ENCODE measurements at regions not wholly inside any gene's neighbourhood (a gene's known extent, or its start where the extent isn't known, plus 50 kb on each side); places are given as distances from the start of the nearest gene placed in this dataset.

DNA sequence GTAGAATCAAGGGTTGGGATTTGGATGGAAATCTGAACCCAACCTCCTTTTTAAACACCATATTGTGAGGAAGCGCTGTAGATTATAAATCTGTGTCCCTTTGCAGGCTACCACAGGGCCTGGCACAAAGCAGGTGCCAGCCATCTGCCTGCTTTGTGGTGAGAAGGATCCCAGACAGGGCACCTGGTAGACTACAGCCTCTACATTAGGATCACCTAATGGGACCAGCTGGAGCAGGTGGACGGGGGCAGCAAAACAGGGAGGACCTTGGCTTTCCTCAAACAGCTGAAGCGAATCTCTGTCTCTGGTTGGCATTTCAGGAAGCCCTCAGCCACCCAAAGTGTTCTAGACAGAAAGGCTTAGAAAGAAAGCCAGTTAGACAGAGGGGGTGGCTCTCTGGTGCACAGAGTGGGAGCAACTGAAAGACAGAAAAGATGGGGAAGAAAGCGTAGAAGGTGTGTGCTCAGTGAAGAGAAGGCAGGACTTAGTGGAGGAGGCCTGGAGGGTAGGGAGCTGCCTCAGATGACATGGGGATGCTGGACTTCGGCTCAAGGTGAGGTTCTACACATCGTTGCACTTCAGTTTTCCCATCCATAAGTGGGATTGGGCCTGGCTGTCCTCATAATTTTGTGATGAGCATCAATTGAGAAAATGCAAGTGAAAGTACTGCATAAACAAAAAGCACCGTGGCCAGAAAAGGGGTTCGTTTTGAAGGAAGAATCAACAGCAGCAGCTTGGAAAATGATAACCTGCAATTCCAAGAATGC lies 350.8 kb downstream of the CYRIA start:
- DNase-seq = no peak

DNA sequence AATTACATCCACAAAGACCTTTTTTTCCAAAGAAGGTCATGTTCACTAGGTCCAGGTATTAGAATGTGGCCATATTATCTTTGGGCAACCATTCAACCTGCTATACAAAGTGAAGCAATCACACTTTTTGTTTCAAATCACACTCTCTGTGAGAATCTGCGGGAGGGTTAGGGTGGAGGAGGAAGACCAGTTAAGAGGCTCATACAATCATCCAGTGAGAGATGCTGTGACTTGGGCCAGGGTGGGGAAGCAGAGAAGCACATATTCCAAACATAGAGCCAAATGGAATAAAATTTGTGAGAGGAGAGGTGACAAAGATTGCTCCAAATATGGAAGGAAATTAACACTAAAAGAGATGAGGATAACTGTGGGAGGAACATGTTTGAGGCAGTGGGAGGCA lies 351.6 kb downstream of the CYRIA start:
- no peak for DNase-seq

DNA sequence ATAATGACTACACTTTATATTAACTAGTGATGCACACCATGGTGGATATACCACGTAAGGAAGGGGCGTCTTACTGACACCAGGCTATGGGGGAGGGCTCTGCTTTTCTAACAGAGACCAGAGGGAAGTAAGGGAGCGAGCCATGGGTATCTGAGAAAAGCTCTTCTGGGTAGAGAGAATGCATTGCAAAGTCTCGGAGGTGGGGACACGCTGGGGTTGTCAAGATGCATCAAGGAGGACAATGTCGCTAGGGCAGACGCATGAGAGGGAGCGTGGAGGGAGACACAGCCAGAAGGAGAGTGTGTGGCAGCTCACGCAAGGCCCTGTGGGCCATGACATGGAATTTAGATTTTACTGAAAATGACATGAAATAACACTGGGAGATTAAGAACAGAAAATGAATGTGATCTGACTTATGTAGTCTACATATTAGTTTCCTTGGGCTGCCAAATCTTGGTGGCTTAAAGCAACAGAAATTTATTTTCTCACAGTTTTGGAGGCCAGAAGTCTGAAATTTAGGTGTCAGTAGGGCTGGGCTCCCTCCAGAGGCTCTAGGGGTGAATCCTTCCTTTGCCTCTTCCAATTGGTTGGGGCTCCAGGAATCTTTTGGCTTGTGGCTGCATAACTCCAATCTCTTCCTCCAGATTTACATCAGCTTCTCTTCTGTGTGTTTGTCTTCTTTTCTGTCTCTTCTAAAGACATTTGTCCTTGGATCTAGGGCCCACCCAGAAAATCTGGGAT lies 352.2 kb downstream of the CYRIA start:
- DNase-seq = no peak

DNA sequence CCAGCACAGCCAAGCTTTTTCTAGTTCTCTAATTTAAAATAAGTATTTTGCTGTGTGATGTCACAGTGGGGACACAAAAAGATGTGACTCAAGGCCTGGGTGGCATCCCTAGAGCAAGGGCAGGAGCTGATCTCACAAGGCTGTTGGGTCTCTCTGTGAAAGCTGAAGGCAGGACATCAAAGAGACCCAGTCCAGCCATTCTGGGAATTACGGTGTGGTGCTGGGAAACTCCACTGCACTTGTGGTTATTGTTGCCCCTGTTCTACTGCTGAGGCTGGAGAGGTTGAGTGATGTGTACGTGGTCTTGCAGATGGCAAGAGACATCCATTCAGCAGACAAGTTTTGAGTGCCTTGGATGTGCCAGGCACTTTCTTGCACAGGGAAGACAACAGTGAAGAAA lies 352.9 kb downstream of the CYRIA start:
- DNase-seq = no peak

DNA sequence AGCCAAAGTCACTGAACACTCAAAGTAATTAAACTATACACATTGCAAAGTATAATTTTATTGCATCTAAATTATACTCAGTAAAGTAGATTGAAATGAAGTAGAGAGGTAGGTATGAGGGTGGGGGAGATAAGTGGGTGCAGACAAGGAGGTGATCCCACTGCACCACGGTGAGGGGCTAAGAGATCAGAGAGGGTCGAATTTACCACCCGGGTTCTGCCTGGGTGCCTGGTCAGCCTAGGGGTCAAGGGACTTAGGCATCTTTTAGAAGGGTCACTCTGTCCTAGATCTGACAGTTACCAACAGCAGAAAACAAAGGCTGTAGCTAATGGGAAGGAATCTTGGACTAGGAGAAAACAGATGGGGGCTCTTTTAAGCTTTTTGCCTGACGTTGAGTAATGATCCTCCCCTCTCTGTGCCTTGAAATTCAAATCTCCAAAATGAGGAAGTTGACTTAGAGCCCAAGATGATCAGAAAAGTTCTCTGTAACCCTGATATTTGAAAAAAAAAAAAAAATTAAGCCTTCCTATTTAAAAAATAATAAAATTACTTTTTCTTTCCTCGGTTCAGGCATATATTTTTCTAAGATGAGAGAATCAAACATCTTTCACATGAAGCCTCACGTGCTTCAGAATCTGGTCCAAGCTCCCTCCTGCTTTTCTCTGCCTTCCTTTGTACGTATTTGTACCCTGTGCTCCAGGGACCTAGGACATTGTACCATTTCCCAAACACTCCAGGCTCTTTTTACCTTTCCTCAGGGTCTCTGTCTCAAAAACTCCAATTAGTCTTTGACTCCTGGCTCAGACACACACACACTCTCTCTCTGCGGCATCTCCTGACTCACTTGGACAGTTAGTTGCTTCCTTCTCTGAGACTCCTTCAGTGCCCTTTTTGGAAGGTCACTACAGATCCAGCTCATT lies 353.9 kb downstream of the CYRIA start:
- no peak for DNase-seq

DNA sequence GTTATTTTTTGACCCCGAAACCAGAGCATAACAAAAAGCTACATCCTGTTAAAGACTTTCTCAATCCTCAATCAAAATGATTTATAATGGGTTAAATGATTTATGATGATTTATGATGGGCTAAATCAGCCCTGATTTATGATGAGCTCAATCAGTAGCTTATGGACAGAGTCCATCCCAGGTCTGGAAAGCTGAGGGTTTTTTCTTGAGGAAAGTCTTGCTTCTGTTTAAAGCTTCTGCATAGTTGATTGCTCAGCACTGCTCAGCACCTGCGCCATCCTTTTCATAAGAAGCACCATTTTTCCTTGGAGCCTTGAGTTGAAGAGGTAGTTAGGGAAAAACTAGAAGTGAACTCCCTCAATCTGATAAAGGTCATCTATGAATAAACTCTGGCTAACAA lies 356.8 kb downstream of the CYRIA start:
- DNase-seq = no peak

DNA sequence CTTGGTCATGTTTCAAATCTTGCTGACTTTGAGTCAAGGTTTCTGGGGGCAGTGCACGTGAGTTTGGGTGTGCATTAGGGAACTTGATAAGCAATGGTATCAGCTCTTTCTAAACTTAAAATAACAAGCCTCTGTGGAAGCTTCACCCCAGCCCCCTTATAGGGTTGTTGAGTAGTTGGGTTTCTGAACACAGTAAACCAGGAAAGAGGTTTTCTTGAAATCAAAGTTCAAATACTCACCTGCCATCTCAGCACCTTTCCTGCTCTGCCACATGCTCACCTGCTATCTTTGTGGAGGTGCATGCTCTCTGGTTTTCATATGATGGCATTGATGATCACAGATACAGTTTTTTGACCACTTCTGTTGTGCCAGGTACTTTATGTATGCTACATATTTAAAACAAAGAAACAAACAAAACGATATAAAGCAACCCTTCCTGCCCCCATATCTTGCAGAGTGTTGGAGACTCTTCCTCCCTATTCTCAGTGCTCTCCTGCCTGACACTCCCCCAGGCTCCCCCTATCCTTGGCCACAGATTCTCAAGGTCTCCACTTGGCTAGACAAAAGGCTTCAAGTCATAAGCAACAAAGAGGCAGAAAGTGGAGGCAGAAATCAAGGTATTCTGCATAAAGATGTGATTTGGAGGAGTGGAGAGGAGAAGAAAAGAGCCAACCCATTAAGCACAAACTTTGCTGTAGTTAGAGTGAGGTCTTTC lies 360.6 kb downstream of the CYRIA start:
- no peak for DNase-seq

DNA sequence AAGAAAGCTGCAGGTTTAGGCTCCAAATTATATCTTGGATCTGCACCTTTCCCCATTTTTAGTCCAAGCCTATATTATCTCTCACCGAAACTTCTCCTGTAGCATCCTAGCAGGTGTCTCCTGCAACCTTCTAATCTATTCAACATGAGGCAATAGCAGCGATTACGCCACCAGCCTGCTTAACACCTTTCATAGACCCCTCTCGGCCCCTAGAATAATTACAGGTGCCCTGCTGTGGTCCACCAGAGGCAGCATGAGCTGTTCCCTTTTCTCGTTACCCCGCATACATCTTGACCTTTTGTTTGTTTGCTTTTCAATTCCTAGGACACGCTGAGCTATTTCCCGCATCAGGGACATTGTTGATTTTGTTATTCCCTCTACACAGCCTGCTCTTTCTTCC lies 361.9 kb downstream of the CYRIA start:
- no peak for DNase-seq

DNA sequence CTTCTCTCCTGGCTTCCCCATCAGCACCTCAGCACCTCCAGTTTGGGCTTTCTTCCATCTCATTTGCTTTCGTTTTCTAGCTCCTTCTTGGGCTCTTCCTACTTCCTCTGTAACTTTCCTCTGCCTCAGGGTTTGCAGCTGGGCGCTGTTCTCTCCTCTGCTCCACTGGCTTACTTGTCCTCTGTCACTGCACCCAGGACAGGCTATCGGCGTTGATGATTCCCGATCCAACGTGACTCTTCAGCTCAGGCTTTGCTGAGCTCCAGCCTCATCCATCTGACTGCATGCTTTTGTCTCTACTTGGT lies 362.4 kb downstream of the CYRIA start:
- DNase-seq = no peak

DNA sequence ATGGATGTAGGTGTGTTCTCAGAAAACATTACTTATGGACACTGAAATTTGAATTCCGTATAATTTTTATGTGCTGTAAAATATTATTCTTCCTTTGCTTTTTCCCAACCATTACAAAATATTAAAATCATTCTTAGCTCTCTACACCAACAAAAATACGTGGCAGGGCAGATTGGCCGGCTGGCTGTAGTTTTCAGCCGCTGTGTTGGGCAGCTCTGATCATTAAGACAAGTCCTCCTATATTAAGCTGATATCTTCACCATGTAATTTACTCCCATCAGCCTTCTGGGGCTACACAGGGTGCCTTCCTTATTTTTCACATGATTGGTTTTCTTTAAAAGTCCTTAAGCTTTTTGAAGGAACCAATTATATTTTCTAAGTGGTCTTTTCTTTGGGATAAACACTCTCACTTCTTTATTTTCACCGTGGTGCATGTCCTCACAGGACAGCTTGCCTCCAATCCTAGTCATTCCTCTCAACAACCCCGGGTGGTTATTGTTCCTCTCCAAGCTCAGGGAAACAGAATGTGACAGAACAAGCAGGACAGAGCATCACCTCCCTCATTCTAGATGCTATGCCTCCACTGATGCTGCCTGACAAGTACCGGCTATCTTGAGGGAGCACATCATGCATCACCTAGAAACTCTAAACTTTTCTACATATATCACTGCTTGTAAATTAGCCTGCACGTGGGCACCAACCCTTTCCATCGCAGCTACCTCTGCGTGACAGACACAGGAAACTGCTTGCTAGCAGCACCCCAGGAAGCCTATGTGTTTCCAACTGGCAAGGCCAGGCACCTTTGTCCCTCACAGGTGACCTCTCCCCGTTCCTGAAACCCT lies 362.3 kb downstream of the MYCN start:
- DNase-seq = no peak

DNA sequence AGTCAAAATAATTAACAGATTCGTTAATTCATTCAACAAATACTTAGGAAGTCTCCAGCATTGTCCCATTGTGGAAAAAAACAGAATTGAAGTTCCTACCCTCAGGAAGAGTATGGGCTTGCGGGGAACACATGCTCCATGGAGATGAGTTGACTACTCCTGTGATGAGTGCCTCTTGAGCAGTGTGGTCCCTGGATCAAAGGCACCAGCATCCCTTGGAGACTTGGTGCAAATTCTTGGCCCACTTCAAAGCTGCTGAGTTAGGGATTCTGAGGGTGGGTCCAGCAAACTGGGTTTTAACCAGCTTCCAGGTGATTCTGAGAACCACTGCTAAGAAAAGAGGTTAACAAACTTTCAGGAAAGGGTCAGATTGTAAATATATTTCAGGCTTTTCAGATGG lies 361.6 kb downstream of the MYCN start:
- DNase-seq = no peak

DNA sequence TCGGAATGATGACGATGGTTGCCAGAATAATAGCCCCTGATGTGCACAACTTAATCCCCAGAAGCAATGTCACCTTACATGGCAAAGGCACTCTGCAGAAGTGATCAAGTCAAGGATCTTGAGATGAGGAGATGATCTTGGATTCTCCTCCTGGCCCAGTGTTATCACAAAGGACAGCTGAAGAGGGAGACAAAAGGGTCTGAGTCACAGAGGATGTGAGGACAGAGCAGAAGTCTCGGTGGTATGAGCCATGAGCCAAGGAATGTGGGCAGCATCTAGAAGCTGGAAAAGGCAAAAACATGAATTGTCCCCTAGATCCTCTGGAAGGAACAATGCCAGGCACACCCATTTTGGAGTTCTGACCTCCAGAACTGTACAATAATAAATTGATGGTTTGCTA lies 358.5 kb downstream of the MYCN start:
- DNase-seq = no peak

DNA sequence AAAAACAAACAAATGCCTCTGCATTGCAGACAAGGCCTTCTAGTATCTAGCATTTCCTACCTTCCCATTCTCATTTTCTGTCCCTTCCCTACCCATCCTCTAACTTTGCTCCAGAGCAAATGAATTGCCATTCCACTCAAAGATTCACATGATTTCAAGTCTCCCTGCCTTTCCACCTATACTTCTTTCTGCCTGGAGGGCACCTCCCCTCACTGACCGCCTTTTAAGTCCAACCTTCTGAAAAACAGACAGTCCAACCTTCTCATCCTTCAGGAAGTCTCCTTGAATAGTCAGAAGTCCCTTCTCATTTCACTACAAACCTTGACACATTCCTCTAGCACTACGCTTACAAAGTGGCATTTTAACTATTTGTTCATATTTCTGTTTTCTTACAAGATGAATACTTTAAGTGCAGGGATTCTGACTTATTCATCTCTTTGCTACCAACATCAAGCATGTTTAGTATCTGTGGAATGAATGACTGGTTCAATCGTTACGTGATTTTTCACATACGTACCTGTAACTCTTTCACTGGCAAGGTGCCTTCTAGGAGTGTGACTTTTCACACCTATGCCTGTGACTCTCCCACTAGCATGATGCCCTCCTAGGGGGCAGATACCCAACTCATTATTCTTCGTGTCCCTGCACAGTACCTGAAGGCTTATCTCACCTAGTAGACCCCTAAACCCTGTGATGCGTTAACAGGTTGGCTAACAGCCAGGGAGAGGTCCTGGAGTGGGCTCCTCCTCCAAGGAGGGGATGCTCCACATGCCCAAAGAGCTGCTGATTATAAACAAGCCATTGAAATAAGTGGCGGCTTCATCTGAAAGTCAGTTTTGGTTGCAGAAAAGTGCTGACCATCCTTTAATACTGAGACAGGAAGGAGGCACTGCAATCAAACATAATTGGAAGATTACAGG lies 356.2 kb downstream of the MYCN start:
- no peak for DNase-seq

DNA sequence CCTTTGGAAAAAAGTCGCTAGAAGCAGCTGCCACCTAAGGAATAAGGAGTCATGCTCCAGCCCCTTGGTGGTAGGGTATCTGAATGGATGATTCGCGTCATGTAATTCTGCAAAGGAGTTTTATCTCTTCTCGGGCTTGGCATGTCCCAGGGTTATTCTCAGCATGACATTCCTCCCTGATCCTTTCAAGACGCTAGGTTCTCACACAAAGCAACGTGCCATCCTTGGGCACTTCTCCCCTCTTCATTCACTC lies 355.6 kb downstream of the MYCN start:
- DNase-seq = no peak

DNA sequence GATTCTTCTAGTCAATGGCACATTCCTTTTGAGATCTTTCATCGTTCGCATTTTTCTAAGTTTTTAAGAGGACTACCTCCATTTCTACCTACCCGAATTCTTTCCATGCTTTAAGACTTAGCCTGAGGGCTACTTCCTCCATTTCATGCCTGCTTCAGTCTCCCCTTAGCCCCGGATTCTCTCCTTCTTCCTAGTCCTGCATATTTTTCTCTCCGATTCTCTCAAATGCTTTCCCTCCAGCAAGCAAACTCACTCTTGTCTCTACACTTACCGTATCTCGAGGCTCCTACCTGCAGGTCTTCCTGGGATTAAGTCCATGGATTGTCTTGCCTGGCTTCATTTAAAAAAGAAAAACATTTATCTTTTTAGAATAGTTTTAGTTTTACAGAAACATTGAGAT lies 354.4 kb downstream of the MYCN start:
- DNase-seq = no peak

DNA sequence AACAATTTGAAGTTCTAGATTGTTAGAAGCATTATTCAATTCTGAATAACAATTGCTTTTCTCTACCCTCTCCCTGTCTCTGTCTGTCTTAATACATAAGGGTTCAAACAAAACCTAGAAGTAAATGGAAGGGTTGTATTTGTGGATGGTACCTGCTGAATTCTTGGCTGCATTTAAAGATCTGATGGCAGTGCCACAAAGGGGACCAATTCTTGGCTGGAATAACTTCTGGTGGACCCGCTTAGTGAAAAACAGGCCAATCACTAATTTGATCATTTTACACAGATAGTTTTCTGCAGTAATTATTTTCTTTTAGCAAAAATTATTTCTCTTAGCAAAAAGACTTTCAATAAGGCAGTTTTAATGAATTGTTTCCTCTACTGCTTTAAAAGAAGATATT lies 353.5 kb downstream of the MYCN start:
- DNase-seq = no peak

DNA sequence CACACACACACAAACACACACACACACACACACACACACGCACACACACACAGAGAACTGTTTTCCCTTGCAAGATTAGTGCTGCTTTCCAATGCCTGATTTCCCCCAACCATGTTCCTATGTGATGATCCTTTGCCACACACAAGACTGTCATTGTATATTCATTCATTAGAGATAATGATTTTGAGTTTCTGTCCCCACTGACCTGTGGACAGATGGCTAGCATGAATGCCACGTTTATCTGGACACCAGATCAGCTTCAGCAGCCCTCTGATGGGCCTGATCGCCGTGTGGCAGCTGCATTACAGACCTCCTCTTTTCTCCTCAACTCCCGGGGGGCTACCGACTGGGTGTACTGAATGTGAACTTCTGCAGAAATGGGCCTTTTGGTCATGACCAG lies 353.0 kb downstream of the MYCN start:
- DNase-seq = no peak

DNA sequence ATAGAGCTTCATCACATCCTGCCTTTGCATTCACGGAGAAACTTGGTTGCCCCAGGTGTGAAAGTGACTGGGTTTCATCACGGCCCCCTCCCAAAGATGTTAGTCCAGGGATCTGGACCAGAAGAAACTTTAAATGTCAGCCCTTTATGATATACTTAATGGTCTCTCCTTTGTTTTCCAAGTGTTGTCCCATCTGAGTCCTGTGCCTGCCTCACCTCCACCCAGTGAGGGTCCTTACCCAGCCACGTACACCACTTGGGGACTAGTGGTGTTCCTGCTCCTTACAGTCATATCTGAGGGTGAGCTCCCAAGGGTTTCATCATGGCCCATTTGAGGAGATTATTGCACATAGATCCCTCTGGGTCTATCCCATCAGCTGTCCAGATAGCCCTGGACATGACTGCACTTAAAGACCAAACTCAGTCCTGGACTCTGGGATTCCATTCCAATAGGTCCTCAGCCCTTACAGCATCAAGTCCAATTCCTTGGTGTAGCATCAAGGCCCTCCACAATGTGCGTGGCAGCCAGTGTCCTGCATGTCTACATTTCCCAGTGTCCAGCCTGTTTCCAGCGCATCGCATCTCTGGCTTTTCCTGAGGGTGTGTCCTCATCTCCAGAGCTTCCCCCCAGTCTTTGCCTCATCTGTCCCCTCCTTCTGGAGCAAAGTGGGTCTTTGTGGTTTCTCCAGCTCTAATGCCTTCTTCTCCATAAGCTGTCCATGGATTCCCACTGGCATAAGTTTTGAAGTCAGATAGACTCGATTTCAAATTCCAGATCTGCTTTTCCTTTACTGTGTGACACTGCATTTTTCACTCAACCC lies 351.6 kb downstream of the MYCN start:
- no peak for DNase-seq

DNA sequence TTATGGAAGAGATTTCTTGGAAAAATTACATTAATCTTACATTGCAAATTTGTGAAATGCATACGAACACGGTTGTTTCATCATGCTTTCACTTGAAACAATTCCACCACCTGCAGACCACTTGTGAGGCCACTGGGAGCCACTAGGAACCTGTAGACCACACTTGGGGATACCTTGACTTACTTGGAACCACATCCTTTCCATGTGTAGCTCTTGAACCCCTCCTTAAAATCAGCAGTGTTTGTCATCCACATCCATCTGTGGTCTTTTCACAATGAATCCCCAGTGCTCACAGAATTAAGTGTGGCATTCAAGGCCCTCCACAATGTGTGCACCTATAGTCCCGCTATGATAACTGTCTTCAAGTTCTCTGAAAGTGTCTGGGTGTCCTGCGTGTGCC lies 350.9 kb downstream of the MYCN start:
- no peak for DNase-seq

DNA sequence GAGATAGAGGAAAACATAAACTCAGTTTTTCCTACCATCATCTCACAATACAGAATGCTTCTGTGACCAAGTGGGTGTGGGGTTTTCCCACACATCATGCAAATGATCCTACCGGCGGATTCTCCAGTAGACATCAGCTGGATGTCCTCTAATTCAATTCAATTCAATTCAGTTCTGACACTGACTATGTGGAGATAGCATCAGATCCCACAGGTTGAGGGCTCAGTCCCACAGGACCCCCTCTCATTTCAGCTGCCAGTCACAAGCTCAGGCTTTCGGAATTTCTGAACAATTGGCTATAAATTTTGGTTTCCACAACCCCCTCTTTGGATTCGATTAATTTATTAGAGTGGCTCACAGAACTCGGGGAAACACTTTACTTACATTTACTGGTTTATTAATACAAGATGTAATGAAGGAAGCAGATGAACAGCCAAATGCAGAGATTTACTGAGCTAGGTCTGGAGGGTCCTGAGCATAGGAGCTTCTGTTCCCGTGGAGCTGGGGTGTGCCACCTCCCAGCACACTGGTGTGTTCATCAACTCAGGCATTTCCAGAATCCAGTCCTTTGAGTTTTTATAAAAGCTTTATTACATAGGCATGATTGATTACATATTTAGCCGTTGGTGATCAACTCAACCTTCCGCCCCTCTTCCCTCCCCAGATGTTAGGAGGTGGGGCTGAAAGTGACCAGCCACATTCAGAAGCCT lies 350.1 kb downstream of the MYCN start:
- DNase-seq = no peak
